ENCODE measurements at regions not wholly inside any gene's neighbourhood (a gene's known extent, or its start where the extent isn't known, plus 50 kb on each side); places are given as distances from the start of the nearest gene placed in this dataset.

DNA sequence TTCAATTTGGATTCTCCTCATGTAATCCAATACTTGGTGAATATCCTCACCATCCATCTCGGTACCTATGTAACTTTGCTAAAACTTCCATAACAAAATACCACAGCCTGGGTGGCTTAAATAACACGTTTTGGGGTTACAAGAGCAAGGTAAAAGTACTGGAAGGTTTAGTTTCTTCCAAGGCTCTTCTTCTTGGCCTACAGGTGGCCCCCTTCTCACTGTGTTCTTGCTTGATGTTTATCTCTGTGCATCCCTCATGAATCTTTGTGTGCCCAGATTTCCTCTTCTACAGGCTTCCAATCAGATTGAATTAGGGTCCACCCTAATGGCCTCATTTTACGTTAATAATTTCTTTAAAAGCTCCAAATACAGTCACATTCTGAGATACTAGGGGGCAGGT lies 163.3 kb upstream of the HCRTR2 start:
- intact Hi-C loops (cut with micrococcal nuclease; ENCODE audit: unreplicated experiment) (no loop called here), in situ Hi-C loops (cut with HindIII; ENCODE audit: low pct_unique_long_range_greater_than_20kb, low sequenced_read_pairs) (no loop called here)
- no peaks in the 10 kb centered on the region for H3K9me3 ChIP-seq (ENCODE audit: control insufficient read depth, insufficient read depth, low read depth, low read length)
- H3K4me1 ChIP-seq (ENCODE audit: control insufficient read depth, insufficient read depth, low read length), result no peaks in the 10 kb centered on the region
- DNase-seq (ENCODE audit: low read depth, low spot score) (no peak), ATAC-seq (no peak)
- CTCF ChIA-PET, result interaction anchor here (0.6 kb wide), 1 partner anchor 15 kb away, joined by 3 read pairs; no protein-coding TSS in a partner anchor
- TF ChIP-seq REST (IDR thresholded peaks at IDR 0.05; ENCODE audit: insufficient read depth in 1 of 2, low read depth in 2 of 2, low read length in 1 of 2) (no peak), POLR2AphosphoS5 (IDR thresholded peaks at IDR 0.05; ENCODE audit: low read depth, low read length) (no peak), TCF7L2 (IDR thresholded peaks at IDR 0.05; ENCODE audit: low read depth, low read length) (no peak), SIN3A (IDR thresholded peaks at IDR 0.05; ENCODE audit: borderline replicate concordance, insufficient read depth, low read depth, low read length) (no peak)
- TF ChIP-seq, protein P1, sequence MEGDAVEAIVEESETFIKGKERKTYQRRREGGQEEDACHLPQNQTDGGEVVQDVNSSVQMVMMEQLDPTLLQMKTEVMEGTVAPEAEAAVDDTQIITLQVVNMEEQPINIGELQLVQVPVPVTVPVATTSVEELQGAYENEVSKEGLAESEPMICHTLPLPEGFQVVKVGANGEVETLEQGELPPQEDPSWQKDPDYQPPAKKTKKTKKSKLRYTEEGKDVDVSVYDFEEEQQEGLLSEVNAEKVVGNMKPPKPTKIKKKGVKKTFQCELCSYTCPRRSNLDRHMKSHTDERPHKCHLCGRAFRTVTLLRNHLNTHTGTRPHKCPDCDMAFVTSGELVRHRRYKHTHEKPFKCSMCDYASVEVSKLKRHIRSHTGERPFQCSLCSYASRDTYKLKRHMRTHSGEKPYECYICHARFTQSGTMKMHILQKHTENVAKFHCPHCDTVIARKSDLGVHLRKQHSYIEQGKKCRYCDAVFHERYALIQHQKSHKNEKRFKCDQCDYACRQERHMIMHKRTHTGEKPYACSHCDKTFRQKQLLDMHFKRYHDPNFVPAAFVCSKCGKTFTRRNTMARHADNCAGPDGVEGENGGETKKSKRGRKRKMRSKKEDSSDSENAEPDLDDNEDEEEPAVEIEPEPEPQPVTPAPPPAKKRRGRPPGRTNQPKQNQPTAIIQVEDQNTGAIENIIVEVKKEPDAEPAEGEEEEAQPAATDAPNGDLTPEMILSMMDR (IDR thresholded peaks at IDR 0.05), result no peak
- H3K27me3 ChIP-seq (ENCODE audit: control insufficient read depth, insufficient read depth, low read length), result no peaks in the 10 kb centered on the region
- H3K4me3 ChIP-seq (ENCODE audit: low read depth in 2 of 2, low read length in 2 of 2), result no peak overlapping the region
- POLR2A ChIA-PET, result no interaction called here
- BruUV-seq (replicated peaks), result no TSS peak
- H3K36me3 ChIP-seq (ENCODE audit: control insufficient read depth, insufficient read depth, low read length), result no peaks in the 10 kb centered on the region
- no peak overlapping the region for H3K27ac ChIP-seq (ENCODE audit: low read length)

DNA sequence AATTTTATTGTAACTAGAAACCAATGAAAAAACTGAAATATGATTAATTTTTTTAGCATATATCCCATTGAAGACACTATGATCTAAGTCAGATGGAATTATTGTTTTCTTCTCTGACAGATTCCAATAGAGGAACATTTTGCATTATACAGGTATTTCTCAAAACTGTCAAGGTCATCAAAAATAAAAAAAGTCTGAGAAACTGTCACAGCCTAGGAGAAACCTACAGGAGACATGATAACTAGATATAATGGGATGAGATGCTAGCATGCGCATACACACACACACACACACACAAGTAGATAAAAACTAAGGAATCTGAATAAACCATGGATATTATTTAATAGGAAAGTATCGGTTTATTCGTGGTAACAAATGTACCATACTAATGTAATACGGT lies 161.9 kb upstream of the HCRTR2 start:
- CTCF ChIA-PET, result no interaction called here
- no peak for DNase-seq (ENCODE audit: low read depth, low spot score)
- Histone ChIP-seq H3K4me3 (ENCODE audit: low read depth in 2 of 2, low read length in 2 of 2) (no peak overlapping the region), H3K27me3 (ENCODE audit: control insufficient read depth, insufficient read depth, low read length) (no peaks in the 10 kb centered on the region), H3K9me3 (ENCODE audit: control insufficient read depth, insufficient read depth, low read depth, low read length) (no peaks in the 10 kb centered on the region), H3K36me3 (ENCODE audit: control insufficient read depth, insufficient read depth, low read length) (no peaks in the 10 kb centered on the region), H3K27ac (ENCODE audit: low read length) (no peak overlapping the region), H3K4me1 (ENCODE audit: control insufficient read depth, insufficient read depth, low read length) (no peaks in the 10 kb centered on the region)
- POLR2A ChIA-PET, result no interaction called here
- no peak for ATAC-seq
- BruUV-seq (replicated peaks), result no TSS peak
- TF ChIP-seq TCF7L2 (IDR thresholded peaks at IDR 0.05; ENCODE audit: low read depth, low read length) (no peak), REST (IDR thresholded peaks at IDR 0.05; ENCODE audit: insufficient read depth in 1 of 2, low read depth in 2 of 2, low read length in 1 of 2) (no peak), POLR2AphosphoS5 (IDR thresholded peaks at IDR 0.05; ENCODE audit: low read depth, low read length) (no peak), SIN3A (IDR thresholded peaks at IDR 0.05; ENCODE audit: borderline replicate concordance, insufficient read depth, low read depth, low read length) (no peak)
- TF ChIP-seq, protein P1 (IDR thresholded peaks at IDR 0.05), result no peak
- intact Hi-C loops (cut with micrococcal nuclease; ENCODE audit: unreplicated experiment), result no loop called here
- in situ Hi-C loops (cut with HindIII; ENCODE audit: low pct_unique_long_range_greater_than_20kb, low sequenced_read_pairs), result no loop called here

Measured in Panc1 (cell line).